H1 (cell line): ENCODE measurements at regions not wholly inside any gene's neighbourhood (a gene's known extent, or its start where the extent isn't known, plus 50 kb on each side); places are given as distances from the start of the nearest gene placed in this dataset.

ENCODE experiments used
- CTCF ChIA-PET: fragments of 300-600 bp; sonication (Branson Sonifier 250); formaldehyde crosslinking; loops from one replicate; lab custom pipeline; 2021; ENCODE audit not compliant: partially characterized antibody; lab: Charles Lee
- POLR2A ChIA-PET: fragments of 300-600 bp; sonication (Branson Sonifier 250); formaldehyde crosslinking; loops from one replicate; lab custom pipeline; 2021; ENCODE audit warnings: inconsistent platforms; ENCODE audit not compliant: partially characterized antibody; lab: Charles Lee
- DNase-seq, 2 experiments: peaks; one replicate each; pipeline versions ENCODE4 v3.0.0 to v3.0.0-alpha.2; 2010 to 2022; ENCODE audit warnings: low spot score in 2 of 2, low read depth in 1 of 2, mixed read lengths in 1 of 2
- FAIRE-seq: peaks from 2 replicates; lab custom pipeline; 2011; peaks lifted over from hg19 to GRCh38; lab: Jason Lieb, UNC
- H2AFZ ChIP-seq: 2 replicates; pipeline ENCODE4 v1.8.1; 2012; ENCODE audit warnings: low read length, inconsistent platforms
- H2AK5ac ChIP-seq: 2 replicates; pipeline ENCODE4 v1.6.1; 2013; ENCODE audit warnings: low read depth, low read length
- H2BK120ac ChIP-seq: replicated peaks from 2 replicates; pipeline ENCODE3; 2013; ENCODE audit warnings: low read depth, low read length, inconsistent platforms
- H2BK12ac ChIP-seq: 2 replicates; pipeline ENCODE4 v1.6.1; 2013; ENCODE audit warnings: low read depth, low read length
- H2BK15ac ChIP-seq: 2 replicates; pipeline ENCODE4 v1.6.1; 2013; ENCODE audit warnings: low read length
- H2BK20ac ChIP-seq: 2 replicates; pipeline ENCODE4 v1.6.1; 2013; ENCODE audit warnings: low read length
- H2BK5ac ChIP-seq: 2 replicates; pipeline ENCODE4 v1.6.1; 2013; ENCODE audit warnings: low read depth, low read length
- H3K14ac ChIP-seq: 2 replicates; pipeline ENCODE4 v1.6.1; 2013; ENCODE audit warnings: inconsistent platforms; ENCODE audit not compliant: insufficient read length
- H3K18ac ChIP-seq: 2 replicates; pipeline ENCODE4 v1.6.1; 2013; ENCODE audit warnings: low read length; ENCODE audit errors: extremely low read depth
- H3K23ac ChIP-seq: 2 replicates; pipeline ENCODE4 v1.6.1; 2013; ENCODE audit warnings: inconsistent platforms; ENCODE audit not compliant: insufficient read length
- H3K23me2 ChIP-seq: 2 replicates; pipeline ENCODE4 v1.6.1; 2013; ENCODE audit warnings: low read depth, low read length
- H3K27ac ChIP-seq: 2 replicates; pipeline ENCODE4 v1.6.1; 2011; ENCODE audit warnings: low read depth, low read length, inconsistent platforms
- H3K27me3 ChIP-seq, 4 experiments: replicated peaks in 1 of 4; 1 replicate in 1 of 4; 2 replicates in 3 of 4; pipeline versions ENCODE4 v1.6.1 to v1.8.1; 2011 to 2013; ENCODE audit warnings: low read length in 3 of 4, mild to moderate bottlenecking in 3 of 4, inconsistent platforms in 2 of 4, mixed read lengths in 2 of 4, moderate library complexity in 1 of 4; ENCODE audit not compliant: control insufficient read depth in 3 of 4, insufficient read depth in 3 of 4; ENCODE audit errors: extremely low read depth in 1 of 4
- H3K36me3 ChIP-seq, 4 experiments: 2 replicates each; pipeline versions ENCODE4 v1.6.1 to v1.8.1; 2011 to 2013; ENCODE audit warnings: mild to moderate bottlenecking in 4 of 4, low read length in 3 of 4, moderate library complexity in 2 of 4, control low read depth in 1 of 4, inconsistent platforms in 1 of 4; ENCODE audit not compliant: insufficient read depth in 4 of 4, control insufficient read depth in 2 of 4
- H3K4ac ChIP-seq: replicated peaks from 2 replicates; pipeline ENCODE3; 2013; ENCODE audit warnings: low read length, low read depth, mixed read lengths, inconsistent platforms; ENCODE audit not compliant: insufficient read length
- H3K4me1 ChIP-seq, 4 experiments: replicated peaks in 1 of 4; 1 replicate in 1 of 4; 2 replicates in 3 of 4; pipeline versions ENCODE4 v1.6.1 to v1.8.1; 2011 to 2013; ENCODE audit warnings: low read length in 3 of 4, inconsistent platforms in 2 of 4, mixed read lengths in 1 of 4; ENCODE audit not compliant: insufficient read depth in 4 of 4, control insufficient read depth in 3 of 4
- H3K4me2 ChIP-seq, 2 experiments: 2 replicates each; pipeline versions ENCODE4 v1.6.1 to v1.8.1; 2011 to 2013; ENCODE audit warnings: low read depth in 2 of 2, low read length in 2 of 2, control low read depth in 1 of 2, inconsistent platforms in 1 of 2, mild to moderate bottlenecking in 1 of 2; ENCODE audit not compliant: insufficient read depth in 1 of 2
- H3K4me3 ChIP-seq, 4 experiments: fragments of 200-600, 300-600 bp in 1 of 4; sonication (generic), shearing (Covaris generic), sonication (Bioruptor Twin) in 1 of 4; 2 replicates each; pipeline versions ENCODE4 v1.5.1 to v1.8.1; 2011 to 2016; ENCODE audit warnings: low read length in 4 of 4, low read depth in 3 of 4, control low read depth in 2 of 4, inconsistent platforms in 2 of 4, mild to moderate bottlenecking in 2 of 4, mixed read lengths in 1 of 4, moderate library complexity in 1 of 4; ENCODE audit not compliant: insufficient read depth in 2 of 4; ENCODE audit errors: extremely low read depth in 1 of 4
- H3K56ac ChIP-seq: replicated peaks from 2 replicates; pipeline ENCODE3; 2013; ENCODE audit warnings: low read depth, mild to moderate bottlenecking, mixed read lengths, low read length, inconsistent platforms; ENCODE audit not compliant: insufficient read length
- H3K79me1 ChIP-seq: 2 replicates; pipeline ENCODE4 v1.6.1; 2013; ENCODE audit warnings: low read depth, low read length, control low read depth
- H3K79me2 ChIP-seq, 2 experiments: 2 replicates each; pipeline versions ENCODE4 v1.6.1 to v1.8.1; 2012 to 2013; ENCODE audit warnings: low read length in 2 of 2, mild to moderate bottlenecking in 2 of 2, inconsistent platforms in 1 of 2; ENCODE audit not compliant: insufficient read depth in 2 of 2, control insufficient read depth in 1 of 2
- H3K9ac ChIP-seq, 4 experiments: replicated peaks in 1 of 4; 1 replicate in 1 of 4; 2 replicates in 3 of 4; pipeline versions ENCODE4 v1.6.1 to v1.8.1; 2011 to 2013; ENCODE audit warnings: low read depth in 3 of 4, low read length in 3 of 4, control low read depth in 2 of 4, mild to moderate bottlenecking in 2 of 4, moderate library complexity in 2 of 4, inconsistent platforms in 1 of 4; ENCODE audit errors: extremely low read depth in 1 of 4
- H3K9me3 ChIP-seq, 2 experiments: 2 replicates each; pipeline versions ENCODE4 v1.6.1 to v1.8.1; 2012 to 2013; ENCODE audit warnings: mild to moderate bottlenecking in 2 of 2, moderate library complexity in 2 of 2, control low read depth in 1 of 2, inconsistent platforms in 1 of 2, low read depth in 1 of 2, low read length in 1 of 2, mixed read lengths in 1 of 2; ENCODE audit not compliant: insufficient read depth in 2 of 2
- H4K20me1 ChIP-seq, 2 experiments: replicated peaks in 1 of 2; 2 replicates each; pipeline versions ENCODE3 to v1.8.1; 2011 to 2013; ENCODE audit warnings: inconsistent platforms in 2 of 2, low read length in 2 of 2, mild to moderate bottlenecking in 1 of 2; ENCODE audit not compliant: insufficient read depth in 2 of 2, control insufficient read depth in 1 of 2
- H4K5ac ChIP-seq: 2 replicates; pipeline ENCODE4 v1.6.1; 2013; ENCODE audit warnings: low read length, low read depth, mixed read lengths, inconsistent platforms; ENCODE audit not compliant: insufficient read length
- H4K8ac ChIP-seq: 2 replicates; pipeline ENCODE4 v1.8.0; 2013; ENCODE audit warnings: mild to moderate bottlenecking, moderate library complexity, low read length, inconsistent platforms; ENCODE audit not compliant: insufficient read depth; ENCODE audit errors: extremely low read depth
- H4K91ac ChIP-seq: replicated peaks from 2 replicates; pipeline ENCODE3; 2013; ENCODE audit warnings: low read length, mixed read lengths, inconsistent platforms; ENCODE audit not compliant: insufficient read length
- CBX5 ChIP-seq: fragments of 300-800, 300-1000 bp; sonication (generic); IDR thresholded peaks from 2 replicates; pipeline ENCODE4 v1.7.1; 2016; ENCODE audit warnings: antibody characterized with exemption, low read length, low read depth
- CBX8 ChIP-seq: fragments of 300-800, 300-1000 bp; sonication (generic); IDR thresholded peaks from 2 replicates; pipeline ENCODE4 v1.7.1; 2016; ENCODE audit warnings: low read depth, low read length, borderline replicate concordance
- CHD1 ChIP-seq: IDR thresholded peaks from 2 replicates; pipeline ENCODE4 v1.6.1; 2012; ENCODE audit warnings: low read depth, low read length, improper control_type of control experiment
- EGR1 ChIP-seq: IDR thresholded peaks from 2 replicates; pipeline ENCODE4 v1.6.1; 2011; ENCODE audit warnings: low read depth, low read length, borderline replicate concordance
- GABPA ChIP-seq: IDR thresholded peaks from 2 replicates; pipeline ENCODE4 v1.6.1; 2011; ENCODE audit warnings: mild to moderate bottlenecking, low read length, moderate library complexity, borderline replicate concordance; ENCODE audit not compliant: insufficient read depth
- HDAC2 ChIP-seq, 2 experiments: fragments of 300-600 bp in 1 of 2; sonication (generic) in 1 of 2; IDR thresholded peaks; 2 replicates each; pipeline ENCODE4 v1.6.1; 2011 to 2012; ENCODE audit warnings: low read depth in 2 of 2, low read length in 2 of 2, mild to moderate bottlenecking in 2 of 2, moderate library complexity in 2 of 2, borderline replicate concordance in 1 of 2, inconsistent platforms in 1 of 2
- NRF1 ChIP-seq: IDR thresholded peaks from 2 replicates; pipeline ENCODE4 v1.6.1; 2011; ENCODE audit warnings: mild to moderate bottlenecking, low read depth, low read length, improper control_type of control experiment
- PHF8 ChIP-seq: fragments of 200-600 bp; sonication (generic); conservative IDR thresholded peaks from 2 replicates; pipeline ENCODE4 v1.7.1; 2012; ENCODE audit warnings: low read depth, mild to moderate bottlenecking, inconsistent platforms, low read length, moderate library complexity
- SAP30 ChIP-seq: fragments of 300-600 bp; sonication (generic); IDR thresholded peaks from 2 replicates; pipeline ENCODE4 v1.7.1; 2012; ENCODE audit warnings: low read length, moderate library complexity, mild to moderate bottlenecking, inconsistent platforms; ENCODE audit not compliant: insufficient read depth, insufficient replicate concordance
- TBP ChIP-seq: IDR thresholded peaks from 2 replicates; pipeline ENCODE4 v1.6.1; 2011; ENCODE audit warnings: low read depth, low read length, improper control_type of control experiment
- WGBS, 2 experiments: shearing (Covaris generic) in 1 of 2; methylation state at CpG; one replicate each; pipeline versions ENCODE4 v1.1.6 to v1.1.7; 2013 to 2015; ENCODE audit warnings: low lambda C conversion rate in 2 of 2, mixed read lengths in 2 of 2, inconsistent platforms in 1 of 2, low coverage in 1 of 2, missing lambda C conversion rate in 1 of 2; ENCODE audit not compliant: insufficient replicate concordance in 2 of 2, insufficient coverage in 1 of 2, insufficient read length in 1 of 2; ENCODE audit errors: extremely low coverage in 1 of 2, missing lambda C conversion rate in 1 of 2; 5-methylcytosine and 5-hydroxymethylcytosine counted together
- TF ChIP-seq, protein P1 (sequence below): IDR thresholded peaks from 2 replicates; pipeline ENCODE4 v1.6.1; 2011; ENCODE audit warnings: low read length, improper control_type of control experiment
- TF ChIP-seq, protein P2 (sequence below): IDR thresholded peaks from 2 replicates; pipeline ENCODE4 v1.6.1; 2011; ENCODE audit warnings: low read depth, mild to moderate bottlenecking, low read length; ENCODE audit not compliant: insufficient read depth

DNA sequence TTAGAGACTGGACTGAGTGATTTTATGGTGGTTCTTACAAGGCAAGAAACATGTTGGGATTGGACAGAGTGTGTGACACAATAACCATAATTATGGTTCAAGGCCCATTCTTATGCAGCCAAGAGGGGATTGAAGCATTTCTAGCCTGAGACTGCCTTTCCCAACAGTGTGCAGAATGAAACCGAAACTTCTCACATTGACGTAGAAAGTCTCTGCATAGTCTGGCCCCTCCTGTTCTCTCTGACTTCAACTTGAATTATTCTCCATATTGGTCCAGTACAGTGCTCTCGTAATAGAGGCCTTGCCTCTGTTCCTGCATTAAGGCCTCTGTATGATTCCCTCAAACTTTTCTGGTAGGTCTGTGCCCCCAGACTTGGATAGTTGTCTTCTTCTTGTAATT, 138.3 kb downstream of the DIPK2A start:
- no peak overlapping the region for H3K56ac ChIP-seq
- FAIRE-seq (no peak), DNase-seq (no peak)
- H2BK5ac ChIP-seq: no peak overlapping the region
- ChIA-PET CTCF (no interaction called here), POLR2A (no interaction called here)
- no peaks in the 10 kb centered on the region for H3K79me1 ChIP-seq
- no peak overlapping the region for H2AK5ac ChIP-seq
- H2BK15ac ChIP-seq: no peak overlapping the region
- H3K23me2 ChIP-seq: no peaks in the 10 kb centered on the region; the same call in 1 of the 2 replicates
- no peak overlapping the region for H3K23ac ChIP-seq
- 93% methylated on average over 3 of the region's 3 CpGs; no CpG with 5 or more reads in 1 of the 2 experiments for WGBS, 2 experiments
- no peak overlapping the region for H4K91ac ChIP-seq
- no peak overlapping the region for H2BK20ac ChIP-seq
- H3K9ac ChIP-seq: no peak overlapping the region; a peak in 1 of 7 replicates
- no peak overlapping the region for H4K8ac ChIP-seq
- peaks cover 0 to 4% (median 0%) of the 10 kb centered on the region in 4 experiments; a peak in 1 of 7 replicates for H3K4me1 ChIP-seq
- no peak overlapping the region for H2AFZ ChIP-seq
- H4K20me1 ChIP-seq: no peaks in the 10 kb centered on the region
- no peak overlapping the region for H3K27ac ChIP-seq
- no peaks in the 10 kb centered on the region for H3K9me3 ChIP-seq
- H3K4me2 ChIP-seq: no peak overlapping the region
- no peak overlapping the region; the same call in 1 of the 2 replicates for H2BK12ac ChIP-seq
- no peak overlapping the region for H2BK120ac ChIP-seq
- no peak overlapping the region for H3K14ac ChIP-seq
- peaks cover 0 to 1% (median 0%) of the 10 kb centered on the region in 4 experiments; a peak in 2 of 7 replicates for H3K27me3 ChIP-seq
- no peaks in the 10 kb centered on the region for H3K79me2 ChIP-seq
- H3K36me3 ChIP-seq: no peaks in the 10 kb centered on the region
- H4K5ac ChIP-seq: no peak overlapping the region
- H3K4me3 ChIP-seq: no peak overlapping the region
- no peak overlapping the region for H3K18ac ChIP-seq
- no peak overlapping the region for H3K4ac ChIP-seq
- TF ChIP-seq EGR1: no peak
- TF ChIP-seq, protein P1, sequence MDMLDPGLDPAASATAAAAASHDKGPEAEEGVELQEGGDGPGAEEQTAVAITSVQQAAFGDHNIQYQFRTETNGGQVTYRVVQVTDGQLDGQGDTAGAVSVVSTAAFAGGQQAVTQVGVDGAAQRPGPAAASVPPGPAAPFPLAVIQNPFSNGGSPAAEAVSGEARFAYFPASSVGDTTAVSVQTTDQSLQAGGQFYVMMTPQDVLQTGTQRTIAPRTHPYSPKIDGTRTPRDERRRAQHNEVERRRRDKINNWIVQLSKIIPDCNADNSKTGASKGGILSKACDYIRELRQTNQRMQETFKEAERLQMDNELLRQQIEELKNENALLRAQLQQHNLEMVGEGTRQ: no peak
- no peak for TF ChIP-seq CBX5
- TF ChIP-seq TBP: no peak
- no peak for TF ChIP-seq SAP30
- TF ChIP-seq CBX8: no peak
- no peak for TF ChIP-seq PHF8
- TF ChIP-seq CHD1: no peak
- no peak for TF ChIP-seq NRF1
- no peak for TF ChIP-seq HDAC2 (IDR thresholded peaks at IDR 0.05; ENCODE audit: borderline replicate concordance in 1 of 2, low read depth in 2 of 2, low read length in 2 of 2)
- TF ChIP-seq, protein P2, sequence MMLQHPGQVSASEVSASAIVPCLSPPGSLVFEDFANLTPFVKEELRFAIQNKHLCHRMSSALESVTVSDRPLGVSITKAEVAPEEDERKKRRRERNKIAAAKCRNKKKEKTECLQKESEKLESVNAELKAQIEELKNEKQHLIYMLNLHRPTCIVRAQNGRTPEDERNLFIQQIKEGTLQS: no peak
- TF ChIP-seq GABPA: no peak
